Stimulated activated CD8-positive, alpha-beta memory T cell treated with anti-CD3 and anti-CD28 coated beads, Interleukin-12 subunit alpha, Interleukin-12 subunit beta, amount 100 ng/mL, for 24 hours (primary cell): ENCODE measurements at regions not wholly inside any gene's neighbourhood (a gene's known extent, or its start where the extent isn't known, plus 50 kb on each side); places are given as distances from the start of the nearest gene placed in this dataset.

ENCODE experiments used
- DNase-seq: peaks from one replicate; pipeline ENCODE4 v3.0.0-alpha.2; 2020; ENCODE audit errors: extremely low read depth

GRCh38 chr15:70324001-70324974 lies 226.6 kb upstream of the TLE3 start:
- DNase-seq, result no peak

GRCh38 chr15:70323111-70323851 lies 225.6 kb upstream of the TLE3 start:
- DNase-seq, result no peak

- DNase-seq, result no peak
Measured at GRCh38 chr15:70322051-70322668, 224.4 kb upstream of the TLE3 start.

- DNase-seq, result no peak
Measured at GRCh38 chr15:70321172-70321819, 223.6 kb upstream of the TLE3 start.

GRCh38 chr15:70320482-70320881 lies 222.8 kb upstream of the TLE3 start:
- no peak for DNase-seq

- no peak for DNase-seq
Measured at GRCh38 chr15:70320077-70320476, 222.4 kb upstream of the TLE3 start.

- DNase-seq, result no peak
Measured at GRCh38 chr15:70319466-70319865, 221.7 kb upstream of the TLE3 start.

- DNase-seq, result no peak
Measured at GRCh38 chr15:70318594-70319465, 221.1 kb upstream of the TLE3 start.

- DNase-seq, result no peak
Measured at GRCh38 chr15:70316059-70316600, 218.4 kb upstream of the TLE3 start.

GRCh38 chr15:70315431-70315830 lies 217.7 kb upstream of the TLE3 start:
- DNase-seq, result no peak

GRCh38 chr15:70314688-70315087 lies 217.0 kb upstream of the TLE3 start:
- DNase-seq, result no peak

- no peak for DNase-seq
Measured at GRCh38 chr15:70314018-70314354, 216.3 kb upstream of the TLE3 start.

GRCh38 chr15:70313099-70314017 lies 215.6 kb upstream of the TLE3 start:
- no peak for DNase-seq

- DNase-seq, result no peak
Measured at GRCh38 chr15:70311821-70312220, 214.1 kb upstream of the TLE3 start.

- DNase-seq, result no peak
Measured at GRCh38 chr15:70309716-70310115, 212.0 kb upstream of the TLE3 start.

GRCh38 chr15:70308735-70309434 lies 211.2 kb upstream of the TLE3 start:
- DNase-seq, result no peak

- no peak for DNase-seq
Measured at GRCh38 chr15:70308011-70308734, 210.5 kb upstream of the TLE3 start.

GRCh38 chr15:70306582-70306981 lies 208.9 kb upstream of the TLE3 start:
- no peak for DNase-seq
